Endothelial cell of umbilical vein (primary cell): ENCODE measurements at regions not wholly inside any gene's neighbourhood (a gene's known extent, or its start where the extent isn't known, plus 50 kb on each side); places are given as distances from the start of the nearest gene placed in this dataset.

ENCODE experiments used
- BruUV-seq: library from RNA; stranded (reverse); fragments of 400-500 nt; replicated peaks from 2 replicates; lab custom pipeline; 2021; lab: Mats Ljungman, UMichigan
- CTCF ChIA-PET: fragments of 300-600, 350-600 bp; sonication (Branson Sonifier 250); formaldehyde crosslinking; loops from one replicate; lab custom pipeline; 2021; ENCODE audit warnings: antibody characterized with exemption, inconsistent platforms; lab: Charles Lee
- POLR2A ChIA-PET: fragments of 300-600, 350-600 bp; sonication (Branson Sonifier 250); formaldehyde crosslinking; loops from one replicate; lab custom pipeline; 2021; ENCODE audit warnings: antibody characterized with exemption, inconsistent platforms; lab: Charles Lee
- DNase-seq: peaks from one replicate; pipeline ENCODE4 v3.0.0-alpha.2; 2011; ENCODE audit warnings: low read depth, low spot score
- FAIRE-seq: peaks from 2 replicates; lab custom pipeline; 2011; peaks lifted over from hg19 to GRCh38; lab: Jason Lieb, UNC
- H2AFZ ChIP-seq: 2 replicates; pipeline ENCODE4 v1.6.0; 2012; ENCODE audit warnings: low read depth, low read length, control low read depth, inconsistent platforms
- H3K27ac ChIP-seq: 2 replicates; pipeline ENCODE4 v1.5.1; 2011; ENCODE audit warnings: low read depth, mild to moderate bottlenecking, control low read depth, low read length, moderate library complexity; ENCODE audit not compliant: insufficient read depth
- H3K27me3 ChIP-seq, 2 experiments: 2 replicates each; pipeline versions ENCODE4 v1.6.0 to v1.6.1; 2011; ENCODE audit warnings: low read length in 2 of 2, mixed read lengths in 1 of 2; ENCODE audit not compliant: control insufficient read depth in 2 of 2, insufficient read depth in 2 of 2
- H3K36me3 ChIP-seq, 2 experiments: 2 replicates in 1 of 2; 3 replicates in 1 of 2; pipeline ENCODE4 v1.5.1; 2011; ENCODE audit warnings: low read length in 2 of 2, mild to moderate bottlenecking in 1 of 2, moderate library complexity in 1 of 2; ENCODE audit not compliant: control insufficient read depth in 2 of 2, insufficient read depth in 2 of 2; ENCODE audit errors: extremely low read depth in 1 of 2
- H3K4me1 ChIP-seq: 3 replicates; pipeline ENCODE4 v1.5.1; 2011; ENCODE audit warnings: mild to moderate bottlenecking, low read length; ENCODE audit not compliant: control insufficient read depth, insufficient read depth; ENCODE audit errors: extremely low read depth
- H3K4me2 ChIP-seq: 2 replicates; pipeline ENCODE4 v1.6.1; 2011; ENCODE audit warnings: low read length, control low read depth, mixed read lengths; ENCODE audit not compliant: insufficient read depth
- H3K4me3 ChIP-seq, 3 experiments: fragments of 200-600 bp in 1 of 3; sonication (generic), shearing (Covaris generic) in 1 of 3; replicated peaks in 1 of 3; 2 replicates each; pipeline ENCODE4 v1.5.1; 2011 to 2016; ENCODE audit warnings: control low read depth in 3 of 3, low read length in 3 of 3, mild to moderate bottlenecking in 2 of 3, inconsistent platforms in 1 of 3, low read depth in 1 of 3, moderate library complexity in 1 of 3; ENCODE audit not compliant: insufficient read depth in 1 of 3
- H3K79me2 ChIP-seq: 2 replicates; pipeline ENCODE4 v1.6.0; 2012; ENCODE audit warnings: low read length, inconsistent platforms; ENCODE audit not compliant: control insufficient read depth, insufficient read depth
- H3K9ac ChIP-seq: replicated peaks from 2 replicates; pipeline ENCODE3; 2011; ENCODE audit warnings: low read length, control low read depth; ENCODE audit not compliant: insufficient read depth; ENCODE audit errors: extremely low read depth
- H3K9me1 ChIP-seq: replicated peaks from 3 replicates; pipeline ENCODE4 v1.6.0; 2011; ENCODE audit warnings: mild to moderate bottlenecking, low read length; ENCODE audit not compliant: control insufficient read depth, insufficient read depth; ENCODE audit errors: extremely low read depth
- H3K9me3 ChIP-seq: replicated peaks from 2 replicates; pipeline ENCODE4 v1.5.1; 2012; ENCODE audit warnings: low read length, inconsistent platforms; ENCODE audit not compliant: control insufficient read depth, insufficient read depth
- H4K20me1 ChIP-seq: replicated peaks from 2 replicates; pipeline ENCODE3; 2011; ENCODE audit warnings: mild to moderate bottlenecking, low read length; ENCODE audit not compliant: control insufficient read depth, insufficient read depth; ENCODE audit errors: extremely low read depth
- EZH2 ChIP-seq: IDR thresholded peaks from 2 replicates; pipeline ENCODE4 v1.6.1; 2012; ENCODE audit warnings: borderline replicate concordance, low read depth, mild to moderate bottlenecking, moderate library complexity, low read length, inconsistent platforms; ENCODE audit not compliant: severe bottlenecking
- GATA2 ChIP-seq: IDR thresholded peaks from 2 replicates; pipeline ENCODE4 v1.7.0; 2011; ENCODE audit warnings: low read depth, mild to moderate bottlenecking, moderate library complexity, mixed read lengths, low read length; ENCODE audit not compliant: insufficient read length, insufficient read depth
- MYC ChIP-seq: IDR thresholded peaks from one replicate; pipeline ENCODE4 v1.6.1; 2011; ENCODE audit warnings: mild to moderate bottlenecking, low read depth, low read length
- POLR2A ChIP-seq: IDR thresholded peaks from 2 replicates; pipeline ENCODE4 v1.6.1; 2012; ENCODE audit warnings: low read depth, mild to moderate bottlenecking, control low read depth, low read length
- POLR2AphosphoS5 ChIP-seq: IDR thresholded peaks from 2 replicates; pipeline ENCODE4 v1.6.1; 2012; ENCODE audit warnings: low read depth, mild to moderate bottlenecking, control low read depth, low read length, moderate library complexity; ENCODE audit not compliant: insufficient read depth
- dilution Hi-C: fragments of 300-500 bp; cut with MboI; formaldehyde crosslinking; loops from one replicate; pipeline ENCODE4 v1.15.0; 2019; ENCODE audit warnings: low sequenced_read_pairs; ENCODE audit not compliant: extremely low pct_ligation_motif_present
- intact Hi-C: fragments of 100-400 bp; cut with micrococcal nuclease; formaldehyde crosslinking; loops from one replicate; pipeline ENCODE4 v1.10.0; 2022
- TF ChIP-seq, protein P1 (sequence below), 2 donors: IDR thresholded peaks; 1 replicate in 1 of 2; 2 replicates in 1 of 2; pipeline ENCODE4 v1.5.1; 2011; ENCODE audit warnings: low read length in 2 of 2, mild to moderate bottlenecking in 2 of 2, moderate library complexity in 2 of 2, control low read depth in 1 of 2, inconsistent platforms in 1 of 2, low read depth in 1 of 2; ENCODE audit not compliant: insufficient read depth in 1 of 2; ENCODE audit errors: extremely low read depth in 1 of 2
- TF ChIP-seq, protein P2 (sequence below): IDR thresholded peaks from 2 replicates; pipeline ENCODE4 v1.6.1; 2011; ENCODE audit not compliant: insufficient read depth, insufficient read length

DNA sequence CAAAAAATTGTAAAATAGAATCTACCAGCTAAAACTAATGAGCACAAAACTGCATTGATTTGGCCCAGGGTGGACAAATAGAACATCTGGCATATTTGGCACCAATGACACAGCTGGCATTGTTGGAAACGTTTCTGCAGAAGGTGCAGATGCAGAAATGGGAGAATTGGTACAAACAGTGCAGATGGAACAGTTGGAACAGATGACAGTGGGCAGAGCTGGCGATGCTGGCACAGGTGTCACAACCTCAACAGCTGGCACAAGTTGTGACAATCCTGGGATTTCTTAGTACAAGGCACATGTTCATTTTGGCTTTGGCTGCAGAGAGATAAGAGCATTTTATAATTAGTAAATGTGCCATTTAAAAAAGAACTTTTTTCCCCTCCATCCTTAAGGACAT is 91.1 kb upstream of the ZBTB18 start:
- intact Hi-C loops = no loop called here
- POLR2A ChIA-PET = no interaction called here
- Histone ChIP-seq H3K36me3 (no peaks in the 10 kb centered on the region), H3K27ac (no peak overlapping the region), H4K20me1 (no peaks in the 10 kb centered on the region), H3K4me2 (no peak overlapping the region), H2AFZ (no peak overlapping the region), H3K4me1 (no peaks in the 10 kb centered on the region), H3K79me2 (no peaks in the 10 kb centered on the region), H3K9ac (no peak overlapping the region), H3K9me3 (no peaks in the 10 kb centered on the region), H3K9me1 (no peaks in the 10 kb centered on the region), H3K4me3 (no peak overlapping the region), H3K27me3 (no peaks in the 10 kb centered on the region)
- CTCF ChIA-PET = no interaction called here
- FAIRE-seq = no peak
- BruUV-seq = no TSS peak
- TF ChIP-seq POLR2AphosphoS5 (no peak), MYC (no peak), EZH2 (no peak), POLR2A (no peak), GATA2 (no peak)
- TF ChIP-seq, protein P1, sequence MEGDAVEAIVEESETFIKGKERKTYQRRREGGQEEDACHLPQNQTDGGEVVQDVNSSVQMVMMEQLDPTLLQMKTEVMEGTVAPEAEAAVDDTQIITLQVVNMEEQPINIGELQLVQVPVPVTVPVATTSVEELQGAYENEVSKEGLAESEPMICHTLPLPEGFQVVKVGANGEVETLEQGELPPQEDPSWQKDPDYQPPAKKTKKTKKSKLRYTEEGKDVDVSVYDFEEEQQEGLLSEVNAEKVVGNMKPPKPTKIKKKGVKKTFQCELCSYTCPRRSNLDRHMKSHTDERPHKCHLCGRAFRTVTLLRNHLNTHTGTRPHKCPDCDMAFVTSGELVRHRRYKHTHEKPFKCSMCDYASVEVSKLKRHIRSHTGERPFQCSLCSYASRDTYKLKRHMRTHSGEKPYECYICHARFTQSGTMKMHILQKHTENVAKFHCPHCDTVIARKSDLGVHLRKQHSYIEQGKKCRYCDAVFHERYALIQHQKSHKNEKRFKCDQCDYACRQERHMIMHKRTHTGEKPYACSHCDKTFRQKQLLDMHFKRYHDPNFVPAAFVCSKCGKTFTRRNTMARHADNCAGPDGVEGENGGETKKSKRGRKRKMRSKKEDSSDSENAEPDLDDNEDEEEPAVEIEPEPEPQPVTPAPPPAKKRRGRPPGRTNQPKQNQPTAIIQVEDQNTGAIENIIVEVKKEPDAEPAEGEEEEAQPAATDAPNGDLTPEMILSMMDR (IDR thresholded peaks at IDR 0.05; ENCODE audit: extremely low read depth in 1 of 2, insufficient read depth in 1 of 2, low read depth in 1 of 2, low read length in 2 of 2) = no peak
- TF ChIP-seq, protein P2, sequence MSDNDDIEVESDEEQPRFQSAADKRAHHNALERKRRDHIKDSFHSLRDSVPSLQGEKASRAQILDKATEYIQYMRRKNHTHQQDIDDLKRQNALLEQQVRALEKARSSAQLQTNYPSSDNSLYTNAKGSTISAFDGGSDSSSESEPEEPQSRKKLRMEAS = no peak
- dilution Hi-C loops = no loop called here
- DNase-seq = no peak
